GM21528 (cell line): ENCODE measurements at regions not wholly inside any gene's neighbourhood (a gene's known extent, or its start where the extent isn't known, plus 50 kb on each side); places are given as distances from the start of the nearest gene placed in this dataset.

Experiments
- ATAC-seq: cut with Tn5 transposase; IDR thresholded peaks from one replicate; pipeline ENCODE4 v1.9.1; 2021; ENCODE audit warnings: mild to moderate bottlenecking, moderate library complexity; ENCODE audit not compliant: unreplicated experiment, low FRiP score

DNA sequence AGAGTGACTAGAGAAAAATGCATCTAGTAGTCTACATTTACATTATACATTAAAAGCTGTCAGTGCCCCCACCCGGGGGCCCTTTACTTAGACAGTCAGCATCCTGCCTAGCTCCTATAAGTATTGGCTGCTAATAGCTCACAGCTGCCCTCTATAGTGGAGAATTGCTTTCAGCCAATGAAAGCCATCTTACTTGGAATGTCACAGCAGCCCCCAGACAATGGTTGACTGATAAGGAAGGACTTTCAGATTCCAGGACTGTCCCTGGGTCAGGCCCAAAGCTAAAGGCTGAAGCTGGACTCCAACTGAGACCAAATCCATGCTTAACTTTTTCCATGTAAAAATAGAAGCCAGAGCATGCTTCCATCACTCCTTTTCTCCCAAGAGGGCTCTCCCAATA is 196.9 kb downstream of the ANKRD50 start:
- ATAC-seq, result no peak

DNA sequence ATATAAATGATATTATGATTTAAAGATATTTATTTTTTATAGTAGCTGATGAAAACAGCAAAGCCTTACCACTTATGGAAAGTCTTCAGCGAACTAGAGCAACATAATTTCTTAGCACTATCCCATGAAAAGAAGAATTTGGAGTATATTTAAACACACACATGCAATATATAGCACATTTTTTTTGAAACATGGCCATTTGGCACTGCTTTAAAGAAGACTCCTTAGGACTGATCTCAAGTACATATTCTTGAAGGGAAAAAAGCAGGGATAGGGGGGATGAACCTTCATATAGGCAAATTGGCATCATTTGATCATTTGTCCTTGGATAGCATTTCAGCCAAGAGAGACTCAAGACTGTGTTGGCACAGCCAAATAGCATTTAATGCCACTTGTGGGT is 193.3 kb downstream of the ANKRD50 start:
- ATAC-seq, result no peak

DNA sequence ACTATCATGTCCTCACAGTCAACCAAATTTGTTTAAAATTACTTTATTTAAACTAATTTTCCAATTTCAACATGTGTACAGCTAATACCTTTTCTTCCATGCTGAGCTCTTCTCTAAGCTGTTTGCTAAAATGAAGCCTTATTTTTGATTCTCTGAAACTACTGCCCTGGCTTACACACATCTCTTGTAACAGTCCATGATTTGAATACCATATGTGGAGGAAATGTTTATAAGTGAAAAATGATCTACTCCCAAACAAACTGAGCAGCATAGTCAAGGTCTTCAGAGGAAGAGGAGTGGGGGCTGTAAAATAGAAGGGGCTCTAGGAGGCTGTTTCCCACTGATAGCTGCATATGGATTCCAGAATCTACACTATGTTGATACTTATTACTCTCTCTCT is 188.7 kb downstream of the ANKRD50 start:
- no peak for ATAC-seq

DNA sequence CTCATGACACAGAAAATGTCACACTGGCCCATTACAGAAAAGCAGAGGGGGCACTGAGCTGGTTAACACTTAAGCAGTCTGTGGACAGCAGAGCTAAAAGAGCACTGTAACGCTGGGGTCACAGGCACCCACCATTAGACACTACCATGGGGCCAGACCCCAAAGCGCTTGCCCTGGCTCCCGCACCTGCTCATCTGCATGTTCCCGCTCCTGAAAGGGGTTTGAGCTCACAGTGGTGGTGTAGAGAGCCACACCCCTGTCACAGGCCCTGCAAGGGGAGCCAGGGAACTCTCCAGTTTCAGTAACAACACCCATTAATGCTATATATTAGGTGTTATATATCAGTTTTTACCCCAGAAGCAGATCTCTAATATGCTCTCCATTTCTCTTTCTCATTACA is 187.0 kb downstream of the ANKRD50 start:
- ATAC-seq, result no peak

DNA sequence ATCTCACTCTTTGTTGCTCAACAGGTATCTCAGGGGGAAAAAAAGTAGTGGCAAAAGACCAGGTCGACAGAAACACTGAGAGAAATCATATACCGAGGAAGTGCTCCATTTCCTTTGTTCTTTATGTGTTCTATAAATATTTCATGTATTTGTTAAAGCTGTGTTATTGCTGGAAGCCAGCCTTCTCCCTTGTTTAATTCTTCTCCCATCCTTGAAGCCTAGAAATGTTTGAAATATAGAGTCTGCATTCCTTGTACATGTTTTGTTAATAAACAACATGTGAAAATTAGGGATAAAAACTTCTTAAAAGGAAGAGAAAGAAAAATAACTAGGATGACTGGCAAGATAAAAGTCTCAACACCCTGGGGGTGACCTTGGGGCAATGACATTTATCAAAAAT is 186.2 kb downstream of the ANKRD50 start:
- no peak for ATAC-seq

DNA sequence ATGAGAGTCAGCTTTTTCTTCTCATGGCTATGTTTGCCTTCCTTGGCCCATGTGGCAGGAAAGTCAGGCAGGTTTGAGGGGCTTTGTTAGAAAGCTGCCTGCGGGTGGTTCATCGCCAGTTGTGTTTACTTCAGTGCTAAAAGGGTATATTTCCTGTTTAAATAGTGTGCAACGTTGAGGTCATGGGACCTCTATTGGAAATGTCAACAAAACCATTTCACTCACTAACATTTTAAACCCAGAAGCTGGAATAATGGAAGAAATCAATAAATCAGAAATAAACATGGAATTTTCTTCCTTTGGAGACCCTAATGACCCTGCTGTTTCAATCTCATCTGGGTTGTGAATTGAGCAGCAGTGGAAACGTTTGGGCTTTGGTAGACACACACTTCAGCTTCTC is 185.8 kb downstream of the ANKRD50 start:
- no peak for ATAC-seq

DNA sequence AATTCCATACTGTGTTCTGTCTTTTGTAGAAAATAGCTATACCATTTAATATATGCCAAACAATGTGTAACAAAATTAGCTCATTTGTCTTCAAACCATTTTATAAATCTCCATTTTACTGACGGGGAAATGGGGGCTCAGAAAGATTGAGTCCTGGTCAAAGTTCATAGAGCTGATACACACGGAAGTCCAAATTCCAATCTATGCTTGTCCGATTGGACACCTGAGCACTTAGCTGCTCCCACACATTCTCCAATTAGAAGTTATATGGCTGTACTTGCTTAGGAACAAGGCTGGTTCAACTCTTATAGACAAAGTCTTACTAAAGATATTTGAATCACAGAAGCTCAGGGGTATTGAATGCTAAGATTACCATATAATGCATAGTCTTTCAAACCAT is 185.2 kb downstream of the ANKRD50 start:
- no peak for ATAC-seq

DNA sequence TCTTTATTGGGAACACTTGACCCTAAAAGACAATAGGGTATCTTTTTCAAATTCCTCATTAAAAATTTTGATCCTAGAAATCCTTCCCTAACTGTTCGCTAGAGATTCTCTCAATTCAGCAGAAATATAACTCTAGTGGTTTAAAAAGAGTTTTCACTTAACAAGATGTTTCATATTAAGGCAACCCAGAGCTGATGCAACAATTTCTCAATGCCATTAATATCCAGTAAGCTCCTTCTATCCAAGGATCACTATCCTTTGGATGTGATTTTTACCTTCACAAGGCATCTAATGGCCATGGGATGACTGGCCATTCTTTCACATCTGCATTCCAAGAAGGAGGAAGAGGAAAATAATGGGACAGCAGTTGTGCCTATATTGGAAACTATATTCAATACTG is 183.4 kb downstream of the ANKRD50 start:
- no peak for ATAC-seq

DNA sequence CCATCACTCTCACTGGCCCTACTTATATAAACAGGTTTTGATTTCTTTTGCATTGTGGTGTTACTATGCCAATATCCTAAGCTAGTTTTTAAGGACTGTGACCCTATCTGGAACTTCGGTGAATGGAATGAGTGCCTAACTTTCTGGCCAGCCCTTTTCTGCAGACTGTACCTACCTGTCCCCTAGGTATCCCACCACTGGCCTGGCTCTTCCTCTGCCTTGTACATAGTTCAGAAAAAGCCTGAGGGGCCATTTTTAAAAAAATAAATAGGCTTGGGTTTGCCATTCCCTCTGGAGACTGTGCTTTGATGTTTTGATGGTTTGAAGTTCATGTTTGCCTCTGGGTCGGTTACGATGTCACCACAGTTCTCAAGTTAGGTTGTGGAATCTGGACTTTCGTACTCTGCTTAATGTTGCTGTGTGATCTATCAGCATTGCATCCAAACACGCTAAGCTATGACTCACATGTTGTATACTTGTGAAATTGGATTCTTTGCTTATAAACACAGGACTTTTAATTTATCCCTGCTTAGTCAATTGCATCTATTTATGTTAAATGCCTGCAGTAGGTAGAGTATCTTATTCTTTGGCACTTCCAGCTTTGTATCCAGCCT is 182.0 kb downstream of the ANKRD50 start:
- no peak for ATAC-seq

DNA sequence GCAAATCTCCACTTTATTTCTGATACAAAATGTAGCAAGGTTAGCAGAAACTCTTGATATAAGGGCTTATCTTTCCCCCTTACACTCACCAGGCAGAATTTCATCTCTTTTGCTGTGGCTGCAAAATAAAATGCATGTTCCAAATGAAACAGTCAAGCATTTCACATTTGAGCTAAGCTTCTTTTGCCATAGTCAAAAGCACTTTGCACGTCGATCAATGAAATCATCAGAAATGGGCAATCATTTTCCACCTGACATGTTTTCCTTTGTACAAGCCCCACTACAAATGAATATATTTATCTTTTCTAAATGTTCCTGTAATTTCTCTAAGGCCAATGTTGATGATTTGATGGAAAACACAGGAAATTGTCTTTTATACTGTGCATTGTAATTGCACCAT is 178.4 kb downstream of the ANKRD50 start:
- ATAC-seq, result no peak

DNA sequence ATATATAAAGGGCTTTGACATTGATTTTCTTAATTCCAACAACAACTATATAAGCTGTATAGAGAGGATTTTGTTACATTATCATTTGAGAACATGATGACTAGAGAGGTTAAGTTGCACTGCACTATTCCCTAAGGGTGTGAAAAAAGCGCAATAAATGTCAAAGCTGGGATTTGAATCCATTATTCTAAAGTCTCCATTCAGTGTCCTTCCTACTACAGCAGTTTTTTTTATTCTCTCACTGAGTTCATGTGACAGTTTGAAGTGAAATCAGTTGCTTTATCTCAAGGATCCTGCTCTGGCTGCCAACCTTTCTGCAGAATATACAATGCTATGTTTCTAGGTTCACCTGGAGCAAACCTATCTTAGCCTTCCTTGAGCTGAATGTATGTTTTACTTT is 177.5 kb downstream of the ANKRD50 start:
- ATAC-seq, result no peak

DNA sequence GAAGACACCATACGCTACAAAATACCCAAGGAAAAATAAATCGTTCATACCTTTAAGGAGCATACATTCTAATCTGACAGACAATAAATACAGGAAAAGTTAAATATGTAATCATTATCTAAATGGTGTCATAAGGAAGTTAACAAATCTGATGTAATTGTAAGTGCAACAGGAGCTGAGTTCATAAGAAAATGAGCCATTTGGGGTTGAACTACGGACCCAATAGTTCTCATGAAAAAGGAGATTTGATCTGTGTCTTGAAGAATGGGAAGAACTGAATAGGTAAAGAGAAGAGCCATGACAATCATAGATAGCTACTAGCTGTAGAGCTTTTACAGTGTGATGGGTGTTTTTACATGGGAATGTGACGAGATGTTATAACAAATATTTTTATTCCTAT is 175.6 kb downstream of the ANKRD50 start:
- ATAC-seq, result no peak

DNA sequence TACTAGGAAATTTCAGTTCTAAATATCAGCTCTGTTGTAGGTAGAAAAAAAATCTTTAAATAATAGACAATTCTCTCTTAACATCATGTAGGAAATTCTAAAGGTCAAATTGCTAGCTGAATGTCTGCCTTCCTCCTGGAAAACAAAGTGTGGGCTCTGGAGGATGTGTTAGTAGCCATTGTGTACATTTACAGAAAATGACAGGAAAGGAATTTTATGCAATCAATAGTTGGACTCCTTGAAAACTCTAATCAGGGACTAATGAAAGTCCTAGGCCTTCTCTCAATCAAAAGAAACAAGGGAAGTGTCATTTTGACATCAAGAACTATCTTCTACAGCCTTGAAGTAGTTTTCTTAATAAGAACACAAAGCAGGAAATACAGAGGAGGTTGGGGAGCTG is 174.6 kb downstream of the ANKRD50 start:
- ATAC-seq, result no peak

DNA sequence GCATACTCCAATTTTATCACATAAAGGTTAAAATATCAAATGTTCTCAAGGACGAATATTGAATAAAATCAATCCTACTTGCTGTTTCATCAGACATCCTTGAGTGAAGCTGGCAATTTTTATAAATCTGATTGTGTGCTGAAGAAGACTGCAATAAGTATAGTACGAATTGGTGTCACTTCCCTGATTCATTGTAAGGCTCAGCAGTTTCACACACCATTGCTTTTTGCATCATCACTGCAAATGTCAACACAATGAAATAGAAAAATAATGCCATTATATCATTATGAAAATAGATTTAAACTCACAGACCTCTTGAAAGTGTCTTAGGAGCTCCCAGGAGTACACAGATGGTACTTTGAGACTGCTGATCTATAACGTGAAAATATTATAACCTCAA is 172.5 kb downstream of the ANKRD50 start:
- no peak for ATAC-seq

DNA sequence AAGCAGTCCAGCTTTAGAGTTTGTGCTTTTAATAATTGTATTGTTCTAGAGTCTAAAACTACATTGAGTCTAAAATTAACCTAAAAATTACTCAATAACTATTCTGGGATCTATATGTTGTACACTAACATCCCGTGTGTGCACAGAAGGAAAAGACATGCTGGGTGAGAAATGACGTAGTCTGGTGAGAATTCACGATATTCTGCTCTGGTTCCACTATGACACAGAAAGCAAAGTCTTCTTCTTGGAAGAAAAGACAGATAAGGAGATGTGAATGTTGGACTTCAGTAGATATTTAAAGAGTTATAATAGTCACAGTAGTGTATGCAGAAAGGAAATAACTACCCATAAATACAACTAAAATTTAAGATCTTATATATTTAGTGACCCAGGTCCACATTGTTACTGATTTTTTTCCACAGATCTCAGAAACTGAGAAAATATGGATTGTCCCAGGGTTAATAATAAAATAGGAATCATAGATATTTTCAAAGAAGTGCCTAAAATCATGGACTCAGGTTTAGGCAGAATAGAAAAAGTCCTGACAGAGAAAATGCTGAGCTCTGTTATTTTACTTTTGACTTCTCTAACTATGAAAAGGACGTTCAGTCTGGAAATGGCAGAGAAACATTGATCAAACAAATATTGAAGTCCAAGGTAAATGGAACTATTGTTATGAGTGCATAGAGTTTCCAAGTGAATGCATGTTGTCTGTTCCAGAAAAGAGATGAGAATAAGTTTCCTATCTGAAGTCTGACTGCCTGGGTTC is 170.7 kb downstream of the ANKRD50 start:
- ATAC-seq, result no peak

DNA sequence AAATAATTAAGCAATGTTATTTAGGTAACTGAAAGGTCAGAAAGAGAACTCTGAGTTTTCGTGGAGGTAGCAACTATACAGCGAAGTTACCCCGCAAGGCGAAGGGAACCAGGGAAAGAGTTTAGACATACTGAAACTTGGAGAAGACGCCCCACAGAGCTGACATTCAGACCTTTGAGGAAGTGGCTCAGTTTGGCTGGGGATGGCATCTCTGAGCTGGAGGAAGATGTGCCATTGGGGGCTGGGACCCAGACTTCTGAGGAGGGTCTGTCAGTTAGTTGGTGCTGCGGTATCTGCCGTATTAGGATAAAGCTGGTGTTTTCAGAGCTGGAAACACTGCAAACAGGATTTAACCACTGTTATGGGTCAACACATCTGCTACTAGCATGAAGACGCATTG is 156.6 kb downstream of the ANKRD50 start:
- no peak for ATAC-seq

DNA sequence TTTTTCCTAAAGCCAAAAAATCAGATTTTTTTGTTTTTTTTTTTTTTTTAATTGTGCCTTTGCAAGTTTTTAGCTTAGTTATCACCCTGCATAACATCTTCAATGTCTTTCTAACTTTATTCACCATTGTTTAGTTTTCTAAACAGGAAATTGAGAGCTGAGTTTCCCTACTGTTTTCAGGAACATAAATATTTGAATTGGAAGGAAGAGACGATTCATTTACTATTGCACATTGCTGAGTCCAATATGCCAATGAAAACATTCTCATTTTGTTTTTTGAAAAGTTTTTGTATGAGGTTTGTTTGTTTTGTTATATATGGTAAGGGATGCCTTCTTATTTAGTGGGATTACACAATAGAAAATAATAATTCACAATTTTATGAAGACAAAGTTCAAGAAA is 148.4 kb downstream of the ANKRD50 start:
- no peak for ATAC-seq

DNA sequence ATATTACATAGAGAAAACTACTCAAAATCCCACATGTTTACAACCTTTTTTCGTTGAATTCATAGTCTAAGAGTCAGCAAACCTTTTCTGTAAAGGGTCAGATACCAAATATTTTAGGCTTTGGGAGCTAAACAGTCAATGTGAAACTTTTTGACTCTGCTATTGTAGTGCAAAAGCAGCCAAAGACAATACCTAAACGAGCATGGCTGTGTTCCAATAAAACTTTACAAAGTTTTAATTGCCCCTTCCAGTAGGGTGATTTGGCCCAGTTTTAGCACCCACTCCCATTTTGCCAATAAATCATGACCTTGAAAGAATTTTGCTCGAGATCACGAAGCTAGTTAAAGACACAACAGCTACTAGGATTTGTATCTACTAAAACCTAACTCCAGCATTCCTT is 147.2 kb downstream of the ANKRD50 start:
- ATAC-seq, result no peak

DNA sequence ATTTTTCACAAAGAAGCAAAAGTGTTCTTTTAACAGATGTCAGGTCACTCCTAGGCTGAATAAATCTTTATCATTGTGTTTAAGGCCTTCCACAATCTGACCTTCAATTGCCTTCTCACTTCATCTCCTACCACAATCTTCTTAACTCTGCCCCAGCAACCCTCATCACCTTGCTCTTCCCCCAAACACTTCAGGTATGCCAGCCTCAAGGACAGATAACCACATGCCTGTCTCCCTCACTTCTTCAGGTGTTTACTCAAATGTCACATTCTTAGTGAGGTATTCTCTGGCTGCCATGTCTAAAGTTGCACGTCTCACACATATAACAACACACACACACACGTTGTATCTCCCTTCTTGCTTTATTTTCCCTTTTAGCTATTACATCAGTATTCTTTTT is 146.5 kb downstream of the ANKRD50 start:
- ATAC-seq, result no peak

DNA sequence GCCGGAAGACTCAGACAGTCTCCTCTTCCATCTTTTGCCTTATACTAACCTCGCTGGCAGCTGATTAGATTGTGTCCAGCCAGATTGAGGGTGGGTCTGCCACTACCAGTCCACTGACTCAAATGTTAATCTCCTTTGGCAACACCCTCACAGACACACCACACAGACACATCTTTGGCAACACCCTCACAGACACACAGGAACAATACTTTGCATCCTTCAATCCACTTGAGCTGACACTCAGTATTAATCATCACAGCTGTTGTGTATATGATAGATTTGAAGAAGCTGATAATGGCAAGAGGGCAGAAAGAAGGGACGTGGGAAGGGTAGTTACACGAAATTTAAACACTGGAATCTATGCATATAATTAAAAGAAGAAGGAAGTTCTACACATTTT is 139.5 kb downstream of the ANKRD50 start:
- no peak for ATAC-seq

DNA sequence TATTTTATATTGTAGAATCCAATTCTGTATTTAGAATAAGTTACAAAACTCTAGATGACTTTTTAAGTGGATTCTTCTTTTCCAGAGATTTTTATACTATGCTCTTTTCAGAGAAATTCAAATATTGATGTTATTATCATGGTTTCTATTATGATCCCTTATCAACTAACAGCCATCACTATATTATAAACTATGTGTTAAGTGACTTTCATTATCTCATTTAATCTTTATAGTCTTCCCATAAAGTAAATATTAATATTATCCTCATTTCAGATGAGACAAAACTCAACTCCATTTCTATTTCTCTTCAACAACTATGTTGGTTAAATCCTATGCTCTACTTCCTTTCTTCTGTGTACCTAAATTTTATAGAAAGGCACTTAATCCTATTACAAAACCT is 132.6 kb downstream of the ANKRD50 start:
- no peak for ATAC-seq

DNA sequence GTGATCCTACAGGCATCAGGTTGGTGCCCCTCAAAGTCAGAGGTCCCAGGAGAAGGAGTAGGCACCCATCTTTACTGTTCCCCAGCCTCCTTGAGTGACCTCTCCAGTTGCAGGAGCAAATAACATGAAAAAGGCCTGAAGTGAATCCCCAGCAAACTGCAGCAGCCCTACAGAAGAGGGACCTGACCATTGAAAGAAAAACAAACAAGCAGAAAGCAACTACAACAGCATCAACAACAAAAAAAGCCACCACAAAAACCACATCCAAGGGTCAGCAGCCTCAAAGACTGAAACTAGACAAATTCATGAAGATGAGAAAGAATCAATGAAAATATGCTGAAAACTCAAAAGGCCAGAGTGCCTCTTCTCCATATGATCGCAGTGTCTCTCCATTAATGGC is 128.7 kb downstream of the ANKRD50 start:
- ATAC-seq, result no peak

DNA sequence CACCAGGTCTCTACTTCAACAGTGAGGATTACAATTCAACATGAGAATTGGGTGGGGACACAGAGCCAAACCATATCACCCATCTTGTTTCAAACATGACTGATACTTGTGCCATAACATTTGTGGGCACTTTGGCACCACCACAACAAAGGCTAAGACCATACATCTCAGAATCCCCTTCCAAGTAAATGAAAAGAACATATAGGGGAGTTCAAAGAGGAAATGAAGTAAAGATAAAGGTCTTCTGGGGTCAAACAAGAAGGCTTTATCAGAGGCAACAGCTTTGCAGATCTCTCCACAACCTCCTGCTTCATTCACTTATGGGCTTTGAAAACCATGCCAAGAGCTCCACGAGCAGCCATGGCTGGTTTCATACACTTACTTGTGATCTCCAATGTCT is 122.7 kb downstream of the ANKRD50 start:
- no peak for ATAC-seq
